MCF 10A (cell line): ENCODE measurements at regions not wholly inside any gene's neighbourhood (a gene's known extent, or its start where the extent isn't known, plus 50 kb on each side); places are given as distances from the start of the nearest gene placed in this dataset.

Source experiments
- BruUV-seq: library from RNA; stranded (reverse); fragments of 400-500 nt; replicated peaks from 2 replicates; lab custom pipeline; 2021; lab: Mats Ljungman, UMichigan
- CTCF ChIA-PET: fragments of 300-600 bp; sonication (Branson Sonifier 250); formaldehyde crosslinking; extraction: SDS; loops from one replicate; lab custom pipeline; 2021; ENCODE audit warnings: antibody characterized with exemption, inconsistent platforms; lab: Yijun Ruan, JAX
- POLR2A ChIA-PET: fragments of 300-600, 350-650 bp; sonication (Branson Sonifier 250); formaldehyde crosslinking; extraction: SDS; loops from one replicate; lab custom pipeline; 2020; ENCODE audit warnings: antibody characterized with exemption, inconsistent platforms; lab: Yijun Ruan, JAX
- DNase-seq: peaks from one replicate; pipeline ENCODE4 v3.0.0-alpha.2; 2018; ENCODE audit not compliant: unreplicated experiment
- H3K27ac Mint-ChIP-seq: one replicate; pipeline ENCODE4 v1.8.0; 2022; ENCODE audit warnings: mild to moderate bottlenecking, low read depth, mixed read lengths; ENCODE audit not compliant: unreplicated experiment
- H3K27me3 Mint-ChIP-seq: one replicate; pipeline ENCODE4 v1.8.0; 2022; ENCODE audit warnings: mixed read lengths; ENCODE audit not compliant: insufficient read depth, unreplicated experiment
- H3K36me3 Mint-ChIP-seq: one replicate; pipeline ENCODE4 v1.8.0; 2022; ENCODE audit warnings: mild to moderate bottlenecking, moderate library complexity, mixed read lengths; ENCODE audit not compliant: insufficient read depth, unreplicated experiment
- H3K4me1 Mint-ChIP-seq: one replicate; pipeline ENCODE4 v1.8.0; 2022; ENCODE audit warnings: mixed read lengths; ENCODE audit not compliant: insufficient read depth, unreplicated experiment
- H3K4me3 Mint-ChIP-seq: one replicate; pipeline ENCODE4 v1.8.0; 2022; ENCODE audit warnings: mild to moderate bottlenecking, moderate library complexity, mixed read lengths; ENCODE audit not compliant: unreplicated experiment
- H3K9me3 Mint-ChIP-seq: one replicate; pipeline ENCODE4 v1.8.0; 2022; ENCODE audit warnings: mixed read lengths; ENCODE audit not compliant: unreplicated experiment
- CTCF ChIP-seq: fragments of 200-600 bp; IDR thresholded peaks from one replicate; pipeline ENCODE4 v1.8.0; 2022; ENCODE audit warnings: antibody characterized with exemption, mild to moderate bottlenecking; ENCODE audit not compliant: unreplicated experiment
- intact Hi-C: fragments of 100-400 bp; cut with micrococcal nuclease; formaldehyde crosslinking; loops from 2 replicates; pipeline ENCODE4 v1.14.1; 2022

GRCh38 chr10:28980264-28980663, 302.9 kb downstream of the BAMBI start:
- Mint-ChIP-seq H3K4me1 (peaks cover 17% of the 10 kb centered on the region), H3K27me3 (no peaks in the 10 kb centered on the region), H3K9me3 (no peaks in the 10 kb centered on the region), H3K4me3 (no peak overlapping the region), H3K27ac (no peak overlapping the region), H3K36me3 (no peaks in the 10 kb centered on the region)
- TF ChIP-seq CTCF, result no peak
- DNase-seq, result no peak
- ChIA-PET CTCF (no interaction called here), POLR2A (interaction anchor here (0.5 kb wide), 1 partner anchor 280 kb away, joined by 3 read pairs; no protein-coding TSS in a partner anchor)
- no TSS peak for BruUV-seq
- intact Hi-C loops, result no loop called here

GRCh38 chr10:28981007-28981406, 303.7 kb downstream of the BAMBI start:
- intact Hi-C loops, result no loop called here
- Mint-ChIP-seq H3K4me1 (peaks cover 18% of the 10 kb centered on the region), H3K9me3 (no peaks in the 10 kb centered on the region), H3K27me3 (no peaks in the 10 kb centered on the region), H3K4me3 (no peak overlapping the region), H3K27ac (no peak overlapping the region), H3K36me3 (no peaks in the 10 kb centered on the region)
- TF ChIP-seq CTCF, result no peak
- CTCF ChIA-PET, result no interaction called here
- BruUV-seq, result no TSS peak
- no peak for DNase-seq
- POLR2A ChIA-PET, result no interaction called here

- intact Hi-C loops, result no loop called here
- DNase-seq, result no peak
- peaks cover 37% of the 10 kb centered on the region for H3K4me1 Mint-ChIP-seq
- no peaks in the 10 kb centered on the region for H3K27me3 Mint-ChIP-seq
- H3K9me3 Mint-ChIP-seq, result no peaks in the 10 kb centered on the region
- H3K4me3 Mint-ChIP-seq, result no peak overlapping the region
- ChIA-PET CTCF (interaction anchor here (0.6 kb wide), 1 partner anchor 135 kb away, joined by 3 read pairs; no protein-coding TSS in a partner anchor), POLR2A (no interaction called here)
- H3K36me3 Mint-ChIP-seq, result no peaks in the 10 kb centered on the region
- TF ChIP-seq CTCF, result no peak
- H3K27ac Mint-ChIP-seq, result no peak overlapping the region
- no TSS peak for BruUV-seq
Observed at GRCh38 chr10:28982974-28983373, 305.7 kb downstream of the BAMBI start.

GRCh38 chr10:28983799-28984198, 305.1 kb upstream of the LYZL1 start:
- no peaks in the 10 kb centered on the region for H3K36me3 Mint-ChIP-seq
- no peaks in the 10 kb centered on the region for H3K9me3 Mint-ChIP-seq
- intact Hi-C loops, result no loop called here
- no peak overlapping the region for H3K27ac Mint-ChIP-seq
- ChIA-PET POLR2A (no interaction called here), CTCF (interaction anchor here (0.6 kb wide), 1 partner anchor 254 kb away, joined by 3 read pairs; no protein-coding TSS in a partner anchor)
- no peaks in the 10 kb centered on the region for H3K27me3 Mint-ChIP-seq
- peaks cover 43% of the 10 kb centered on the region for H3K4me1 Mint-ChIP-seq
- TF ChIP-seq CTCF, result no peak
- DNase-seq, result peak; percentile 59
- H3K4me3 Mint-ChIP-seq, result no peak overlapping the region
- no TSS peak for BruUV-seq
